B cell (primary cell): ENCODE measurements at regions not wholly inside any gene's neighbourhood (a gene's known extent, or its start where the extent isn't known, plus 50 kb on each side); places are given as distances from the start of the nearest gene placed in this dataset.

Experiments
- CTCF ChIP-seq: fragments of 200-600 bp; IDR thresholded peaks from one replicate; pipeline ENCODE4 v1.8.0; 2022; ENCODE audit warnings: antibody characterized with exemption, mild to moderate bottlenecking
- EZH2 ChIP-seq: IDR thresholded peaks from 2 replicates; pipeline ENCODE4 v1.6.1; 2012; ENCODE audit warnings: borderline replicate concordance, low read depth, mild to moderate bottlenecking, moderate library complexity, low read length; ENCODE audit not compliant: insufficient read depth, poor library complexity, severe bottlenecking

- TF ChIP-seq CTCF: no peak
- TF ChIP-seq EZH2: no peak
Observed at GRCh38 chr13:42396901-42397655, 125.1 kb downstream of the AKAP11 start.
